GM13977 (cell line): ENCODE measurements at regions not wholly inside any gene's neighbourhood (a gene's known extent, or its start where the extent isn't known, plus 50 kb on each side); places are given as distances from the start of the nearest gene placed in this dataset.
A peak's percentile ranks its signal among the peaks of the same experiment; 100 is the strongest.
"Not testable (repeated sequence)": the region's sequence is repeated elsewhere in the genome, so short reads cannot be mapped to it uniquely, and the experiment has no call there.

ENCODE experiments used
- DNase-seq: peaks from one replicate; pipeline ENCODE4 v3.0.0; 2012; ENCODE audit warnings: low spot score
- CTCF ChIP-seq: IDR thresholded peaks from 2 replicates; pipeline ENCODE4 v1.5.1; 2012; ENCODE audit warnings: mild to moderate bottlenecking, control low read depth; ENCODE audit not compliant: insufficient read depth; ENCODE audit errors: extremely low read depth, missing control alignments
- in situ Hi-C: fragments of 300-500 bp; cut with MboI; formaldehyde crosslinking; loops from one replicate; pipeline ENCODE4 v1.12.0; 2022; ENCODE audit warnings: low sequenced_read_pairs, low pct_unique_long_range_greater_than_20kb, mixed read lengths, inconsistent platforms; ENCODE audit not compliant: unreplicated experiment

- no peak for DNase-seq
- peak; percentile 14 for TF ChIP-seq CTCF
- in situ Hi-C loops: no loop called here
Measured at GRCh38 chr13:108086678-108087077, 128.7 kb downstream of the LIG4 start.

GRCh38 chr13:108084840-108085239 is 130.5 kb downstream of the LIG4 start:
- TF ChIP-seq CTCF: no peak
- in situ Hi-C loops: no loop called here
- DNase-seq: no peak

GRCh38 chr13:108083056-108083455 is 132.3 kb downstream of the LIG4 start:
- TF ChIP-seq CTCF: no peak
- in situ Hi-C loops: no loop called here
- DNase-seq: no peak

- in situ Hi-C loops: no loop called here
- no peak for TF ChIP-seq CTCF
- DNase-seq: no peak
Measured at GRCh38 chr13:108082481-108082880, 132.9 kb downstream of the LIG4 start.

- TF ChIP-seq CTCF: no peak
- no peak for DNase-seq
- in situ Hi-C loops: no loop called here
Measured at GRCh38 chr13:108077284-108077683, 138.1 kb downstream of the LIG4 start.

- DNase-seq, in situ Hi-C loops: not testable (repeated sequence)
- peak; percentile 2 for TF ChIP-seq CTCF
Measured at GRCh38 chr13:108074429-108074828, 140.9 kb downstream of the LIG4 start.

GRCh38 chr13:108070925-108071324 is 144.4 kb downstream of the LIG4 start:
- in situ Hi-C loops: no loop called here
- DNase-seq: no peak
- TF ChIP-seq CTCF: no peak
